ENCODE measurements at regions not wholly inside any gene's neighbourhood (a gene's known extent, or its start where the extent isn't known, plus 50 kb on each side); places are given as distances from the start of the nearest gene placed in this dataset.

GRCh38 chr12:58387199-58387598 lies 445.8 kb downstream of the ATP23 start:
- Histone ChIP-seq H3K27ac (ENCODE audit: low read depth in 1 of 2, low read length in 2 of 2) (no peak overlapping the region), H3K4me1 (ENCODE audit: control insufficient read depth in 4 of 4, insufficient read depth in 4 of 4, low read length in 3 of 4) (no peaks in the 10 kb centered on the region), H3K36me3 (ENCODE audit: control insufficient read depth in 4 of 4, insufficient read depth in 3 of 4, low read depth in 1 of 4, low read length in 3 of 4) (no peaks in the 10 kb centered on the region), H3K9me3 (ENCODE audit: control insufficient read depth in 4 of 4, low read length in 3 of 4) (peaks cover 0 to 2% (median 0%) of the 10 kb centered on the region in 4 donors), H3K4me3 (ENCODE audit: low read depth in 1 of 3, low read length in 3 of 3) (no peak overlapping the region), H3K9ac (ENCODE audit: low read depth in 1 of 2, low read length in 2 of 2) (no peak overlapping the region), H3K27me3 (ENCODE audit: control insufficient read depth in 4 of 4, insufficient read depth in 4 of 4, low read length in 3 of 4) (no peaks in the 10 kb centered on the region)
- TF ChIP-seq RAD21 (IDR thresholded peaks at IDR 0.05) (no peak), NR2F2 (IDR thresholded peaks at IDR 0.05) (no peak), FOXA1 (IDR thresholded peaks at IDR 0.05) (no peak), SP1 (IDR thresholded peaks at IDR 0.05) (no peak), TAF1 (conservative IDR thresholded peaks at IDR 0.05) (no peak), YY1 (IDR thresholded peaks at IDR 0.05) (no peak), REST (IDR thresholded peaks at IDR 0.05) (no peak), MAX (IDR thresholded peaks at IDR 0.05) (no peak), JUND (IDR thresholded peaks at IDR 0.05) (no peak), FOXA2 (IDR thresholded peaks at IDR 0.05) (no peak), ATF3 (IDR thresholded peaks at IDR 0.05) (no peak), ZBTB33 (IDR thresholded peaks at IDR 0.05) (no peak), GABPA (IDR thresholded peaks at IDR 0.05 in 1 of 2, conservative IDR thresholded peaks at IDR 0.05 in 1 of 2) (no peak), CTCF (IDR thresholded peaks at IDR 0.05; ENCODE audit: low read depth, low read length, missing input control) (no peak), HNF4G (IDR thresholded peaks at IDR 0.05) (no peak)
- WGBS = 50% methylated on average over 2 of the region's 2 CpGs
- no peak for DNase-seq (ENCODE audit: low spot score)

- WGBS = 72% methylated on average over 2 of the region's 2 CpGs
- TF ChIP-seq RXRA (IDR thresholded peaks at IDR 0.05) (no peak), EGR1 (IDR thresholded peaks at IDR 0.05; ENCODE audit: low read depth in 2 of 2) (no peak), FOXA1 (IDR thresholded peaks at IDR 0.05) (no peak), RAD21 (IDR thresholded peaks at IDR 0.05) (no peak), REST (IDR thresholded peaks at IDR 0.05) (no peak), SP1 (IDR thresholded peaks at IDR 0.05) (no peak), FOXA2 (IDR thresholded peaks at IDR 0.05) (no peak), NR2F2 (IDR thresholded peaks at IDR 0.05) (no peak), HNF4A (conservative IDR thresholded peaks at IDR 0.05) (no peak), YY1 (IDR thresholded peaks at IDR 0.05) (no peak), JUND (IDR thresholded peaks at IDR 0.05) (no peak), TAF1 (conservative IDR thresholded peaks at IDR 0.05) (no peak), MAX (IDR thresholded peaks at IDR 0.05) (no peak), GABPA (IDR thresholded peaks at IDR 0.05 in 1 of 2, conservative IDR thresholded peaks at IDR 0.05 in 1 of 2) (no peak), HNF4G (IDR thresholded peaks at IDR 0.05) (no peak), ZBTB33 (IDR thresholded peaks at IDR 0.05) (no peak)
Observed at GRCh38 chr12:58388261-58388660, 446.9 kb downstream of the ATP23 start.

More at GRCh38 chr12:58388261-58388660, 446.9 kb downstream of the ATP23 start:
- H3K36me3 ChIP-seq (ENCODE audit: control insufficient read depth in 4 of 4, insufficient read depth in 3 of 4, low read depth in 1 of 4, low read length in 3 of 4) = no peaks in the 10 kb centered on the region
- no peak overlapping the region for H3K4me3 ChIP-seq (ENCODE audit: low read depth in 1 of 3, low read length in 3 of 3)
- no peak overlapping the region for H3K9ac ChIP-seq (ENCODE audit: low read depth in 1 of 2, low read length in 2 of 2)
- peaks cover 0 to 2% (median 0%) of the 10 kb centered on the region in 4 donors for H3K9me3 ChIP-seq (ENCODE audit: control insufficient read depth in 4 of 4, low read length in 3 of 4)
- no peaks in the 10 kb centered on the region for H3K4me1 ChIP-seq (ENCODE audit: control insufficient read depth in 4 of 4, insufficient read depth in 4 of 4, low read length in 3 of 4)
- no peak for DNase-seq (ENCODE audit: low spot score)
- no peaks in the 10 kb centered on the region for H3K27me3 ChIP-seq (ENCODE audit: control insufficient read depth in 4 of 4, insufficient read depth in 4 of 4, low read length in 3 of 4)
- H3K27ac ChIP-seq (ENCODE audit: low read depth in 1 of 2, low read length in 2 of 2) = no peak overlapping the region

Data from liver (tissue), 8 donors.